ENCODE measurements at regions not wholly inside any gene's neighbourhood (a gene's known extent, or its start where the extent isn't known, plus 50 kb on each side); places are given as distances from the start of the nearest gene placed in this dataset.

DNA sequence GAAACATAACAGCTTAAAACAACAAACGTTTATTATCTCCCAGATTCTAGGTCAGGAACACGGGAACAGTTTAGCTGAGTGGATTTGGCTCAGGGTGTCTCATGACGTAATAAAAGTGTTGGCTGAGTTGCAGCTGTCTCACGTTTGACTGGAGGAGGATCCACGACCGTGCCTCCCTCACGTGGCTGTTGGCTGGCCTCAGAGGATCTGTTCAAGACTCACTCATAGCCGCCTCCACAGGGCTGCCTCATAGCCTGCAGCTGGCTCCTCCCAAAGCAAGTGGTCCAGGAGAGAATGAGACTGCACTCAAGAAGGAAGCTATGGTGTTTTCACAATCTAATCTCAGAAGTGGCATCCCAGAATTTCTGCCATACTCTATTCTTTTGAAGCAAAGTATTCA lies 167.1 kb downstream of the RPRM start:
- POLR2A ChIA-PET, result no interaction called here
- H3K4me3 ChIP-seq (ENCODE audit: low read depth, low read length), result no peak overlapping the region
- no peak for TF ChIP-seq CTCF (IDR thresholded peaks at IDR 0.05; ENCODE audit: low read depth, low read length)
- CTCF ChIA-PET, result no interaction called here
- no peak overlapping the region for H3K27ac ChIP-seq (ENCODE audit: low read depth, low read length)
- H3K9me3 ChIP-seq (ENCODE audit: control insufficient read depth, insufficient read depth, low read length), result peaks cover 6% of the 10 kb centered on the region; the same call in 1 of the 2 replicates
- DNase-seq (ENCODE audit: low read depth, low spot score), result no peak
- H3K27me3 ChIP-seq (ENCODE audit: control insufficient read depth, insufficient read depth, low read length), result no peaks in the 10 kb centered on the region

DNA sequence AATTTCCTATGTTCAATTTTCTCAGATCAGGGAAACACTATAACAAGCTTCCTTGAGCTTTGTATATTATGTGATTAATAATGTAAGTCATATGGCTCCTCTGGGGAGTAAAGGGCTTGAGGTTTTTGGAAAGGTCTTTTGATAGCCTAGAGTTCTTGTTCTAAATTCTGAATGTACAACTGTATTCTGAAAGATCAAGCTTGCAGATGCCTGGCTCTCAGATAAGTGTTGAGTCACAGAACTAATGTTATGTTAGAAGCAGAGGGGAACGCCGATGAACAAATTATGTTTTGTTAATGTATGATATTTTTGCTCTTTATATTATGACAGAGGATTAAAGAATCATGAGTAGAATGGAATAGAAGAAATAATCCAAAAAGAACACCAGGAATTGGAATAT lies 170.1 kb downstream of the RPRM start:
- ChIA-PET CTCF (no interaction called here), POLR2A (no interaction called here)
- Histone ChIP-seq H3K27ac (ENCODE audit: low read depth, low read length) (no peak overlapping the region), H3K9me3 (ENCODE audit: control insufficient read depth, insufficient read depth, low read length) (peaks cover 11% of the 10 kb centered on the region), H3K4me3 (ENCODE audit: low read depth, low read length) (no peak overlapping the region), H3K27me3 (ENCODE audit: control insufficient read depth, insufficient read depth, low read length) (no peaks in the 10 kb centered on the region)
- DNase-seq (ENCODE audit: low read depth, low spot score), result no peak
- TF ChIP-seq CTCF (IDR thresholded peaks at IDR 0.05; ENCODE audit: low read depth, low read length), result no peak

GRCh38 chr2:153307223-153307622 lies 171.3 kb downstream of the RPRM start:
- Histone ChIP-seq H3K4me3 (ENCODE audit: low read depth, low read length) (no peak overlapping the region), H3K9me3 (ENCODE audit: control insufficient read depth, insufficient read depth, low read length) (peaks cover 11% of the 10 kb centered on the region), H3K27me3 (ENCODE audit: control insufficient read depth, insufficient read depth, low read length) (no peaks in the 10 kb centered on the region), H3K27ac (ENCODE audit: low read depth, low read length) (no peak overlapping the region)
- DNase-seq (ENCODE audit: low read depth, low spot score), result no peak
- POLR2A ChIA-PET, result no interaction called here
- TF ChIP-seq CTCF (IDR thresholded peaks at IDR 0.05; ENCODE audit: low read depth, low read length), result no peak
- CTCF ChIA-PET, result no interaction called here

DNA sequence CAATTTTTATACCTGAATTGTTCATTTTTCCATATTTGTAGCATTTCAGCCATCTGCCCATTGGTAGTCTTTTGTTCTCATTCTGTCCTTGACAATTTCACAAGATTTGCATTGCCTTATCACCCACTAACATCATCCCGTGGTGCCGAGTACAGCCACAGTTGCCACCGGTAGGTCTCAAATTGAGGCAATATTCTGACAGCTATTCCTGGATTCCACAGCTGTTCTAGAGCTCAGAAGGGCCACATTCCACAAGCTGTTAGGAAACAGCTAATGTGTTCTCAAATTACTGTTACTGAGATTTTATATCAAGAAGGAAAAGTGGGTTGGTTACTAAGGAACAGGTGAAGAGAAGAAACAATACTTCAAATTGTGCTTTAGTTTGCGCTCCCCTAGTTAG lies 178.8 kb downstream of the RPRM start:
- CTCF ChIA-PET, result no interaction called here
- no peak for DNase-seq (ENCODE audit: low read depth, low spot score)
- POLR2A ChIA-PET, result no interaction called here
- no peak for TF ChIP-seq CTCF (IDR thresholded peaks at IDR 0.05; ENCODE audit: low read depth, low read length)
- Histone ChIP-seq H3K9me3 (ENCODE audit: control insufficient read depth, insufficient read depth, low read length) (peaks cover 17% of the 10 kb centered on the region), H3K4me3 (ENCODE audit: low read depth, low read length) (no peak overlapping the region), H3K27me3 (ENCODE audit: control insufficient read depth, insufficient read depth, low read length) (no peaks in the 10 kb centered on the region), H3K27ac (ENCODE audit: low read depth, low read length) (no peak overlapping the region)

DNA sequence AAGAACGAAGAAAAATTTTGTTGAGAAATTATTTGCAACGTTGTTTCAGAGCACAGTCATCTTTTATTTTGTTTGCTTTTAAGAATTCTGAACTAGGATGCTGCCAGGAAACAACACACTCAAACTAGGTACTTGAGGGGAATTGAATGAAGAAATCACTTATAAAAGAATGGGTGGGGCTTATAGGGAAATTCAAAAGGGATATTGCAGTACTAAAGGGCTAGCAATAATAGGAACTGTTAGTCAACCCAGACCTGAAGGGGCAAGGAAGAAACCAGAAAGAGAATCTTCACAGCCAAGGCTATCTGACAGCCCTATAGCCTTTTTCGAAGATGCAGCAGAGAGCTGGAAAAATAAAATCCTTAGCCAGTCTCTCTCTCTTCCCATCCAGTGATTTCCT lies 179.3 kb downstream of the RPRM start:
- DNase-seq (ENCODE audit: low read depth, low spot score), result no peak
- POLR2A ChIA-PET, result no interaction called here
- TF ChIP-seq CTCF (IDR thresholded peaks at IDR 0.05; ENCODE audit: low read depth, low read length), result no peak
- peaks cover 16% of the 10 kb centered on the region for H3K9me3 ChIP-seq (ENCODE audit: control insufficient read depth, insufficient read depth, low read length)
- H3K27me3 ChIP-seq (ENCODE audit: control insufficient read depth, insufficient read depth, low read length), result no peaks in the 10 kb centered on the region
- H3K4me3 ChIP-seq (ENCODE audit: low read depth, low read length), result no peak overlapping the region
- CTCF ChIA-PET, result no interaction called here
- H3K27ac ChIP-seq (ENCODE audit: low read depth, low read length), result no peak overlapping the region

Measured in AG04450 (cell line).